ENCODE measurements at regions not wholly inside any gene's neighbourhood (a gene's known extent, or its start where the extent isn't known, plus 50 kb on each side); places are given as distances from the start of the nearest gene placed in this dataset.

- no peak for ATAC-seq
Measured at GRCh38 chr2:126795656-126796055, 103.0 kb upstream of the TEX51 start.

- no peak for ATAC-seq
Measured at GRCh38 chr2:126796931-126797621, 101.6 kb upstream of the TEX51 start.

- no peak for ATAC-seq
Measured at GRCh38 chr2:126797622-126798275, 100.9 kb upstream of the TEX51 start.

- no peak for ATAC-seq
Measured at GRCh38 chr2:126798276-126799140, 100.2 kb upstream of the TEX51 start.

- ATAC-seq: no peak
Measured at GRCh38 chr2:126799301-126799700, 99.4 kb upstream of the TEX51 start.

GRCh38 chr2:126801473-126801872, 97.2 kb upstream of the TEX51 start:
- ATAC-seq: no peak

- ATAC-seq: no peak
Measured at GRCh38 chr2:126802316-126802715, 96.4 kb upstream of the TEX51 start.

GRCh38 chr2:126802774-126803433, 95.8 kb upstream of the TEX51 start:
- ATAC-seq: no peak

GRCh38 chr2:126803434-126803775, 95.3 kb upstream of the TEX51 start:
- ATAC-seq: no peak

GRCh38 chr2:126804347-126804746, 94.3 kb upstream of the TEX51 start:
- no peak for ATAC-seq

- ATAC-seq: no peak
Measured at GRCh38 chr2:126808929-126809328, 89.8 kb upstream of the TEX51 start.

- no peak for ATAC-seq
Measured at GRCh38 chr2:126809340-126809739, 89.3 kb upstream of the TEX51 start.

- no peak for ATAC-seq
Measured at GRCh38 chr2:126810001-126810400, 88.7 kb upstream of the TEX51 start.

GRCh38 chr2:126811101-126811500, 87.6 kb upstream of the TEX51 start:
- ATAC-seq: no peak

GRCh38 chr2:126817172-126817571, 81.5 kb upstream of the TEX51 start:
- ATAC-seq: no peak

- ATAC-seq: no peak
Measured at GRCh38 chr2:126822115-126822514, 76.6 kb upstream of the TEX51 start.

GRCh38 chr2:126822921-126823320, 75.8 kb upstream of the TEX51 start:
- no peak for ATAC-seq

- ATAC-seq: no peak
Measured at GRCh38 chr2:126823951-126824350, 74.7 kb upstream of the TEX51 start.

- ATAC-seq: no peak
Measured at GRCh38 chr2:126824663-126825062, 74.0 kb upstream of the TEX51 start.

- no peak for ATAC-seq
Measured at GRCh38 chr2:126825316-126825715, 73.4 kb upstream of the TEX51 start.

- ATAC-seq: no peak
Measured at GRCh38 chr2:126826491-126826890, 72.2 kb upstream of the TEX51 start.

- no peak for ATAC-seq
Measured at GRCh38 chr2:126827371-126827770, 71.3 kb upstream of the TEX51 start.

GRCh38 chr2:126828051-126828450, 70.6 kb upstream of the TEX51 start:
- ATAC-seq: no peak

All from activated CD4-positive, CD25-positive, alpha-beta regulatory T cell treated with anti-CD3 and anti-CD28 coated beads, Interleukin-2, amount 50 U/mL, for 24 hours (primary cell).